Osteoblast (primary cell): ENCODE measurements at regions not wholly inside any gene's neighbourhood (a gene's known extent, or its start where the extent isn't known, plus 50 kb on each side); places are given as distances from the start of the nearest gene placed in this dataset.

Experiments
- DNase-seq: peaks from one replicate; pipeline ENCODE4 v3.0.0; 2011; ENCODE audit warnings: low spot score, mixed read lengths; ENCODE audit not compliant: insufficient read length; ENCODE audit errors: missing footprints
- H2AFZ ChIP-seq: 2 replicates; pipeline ENCODE4 v1.6.0; 2011; ENCODE audit warnings: mild to moderate bottlenecking, low read length
- H3K27ac ChIP-seq: 2 replicates; pipeline ENCODE4 v1.5.1; 2011; ENCODE audit warnings: mild to moderate bottlenecking, low read depth, low read length, moderate library complexity
- H3K27me3 ChIP-seq: 2 replicates; pipeline ENCODE4 v1.6.0; 2012; ENCODE audit warnings: mild to moderate bottlenecking, control low read depth, inconsistent platforms, low read length, moderate library complexity; ENCODE audit not compliant: insufficient read depth
- H3K36me3 ChIP-seq: 2 replicates; pipeline ENCODE4 v1.5.1; 2011; ENCODE audit warnings: mild to moderate bottlenecking, low read length, control low read depth, moderate library complexity; ENCODE audit not compliant: insufficient read depth
- H3K4me1 ChIP-seq: 2 replicates; pipeline ENCODE4 v1.5.1; 2011; ENCODE audit warnings: mild to moderate bottlenecking, low read length, control low read depth, moderate library complexity; ENCODE audit not compliant: insufficient read depth
- H3K4me2 ChIP-seq: 2 replicates; pipeline ENCODE4 v1.6.0; 2011; ENCODE audit warnings: mild to moderate bottlenecking, low read length; ENCODE audit not compliant: insufficient read depth
- H3K4me3 ChIP-seq: fragments of 200-600 bp; sonication (generic); 3 replicates; pipeline ENCODE4 v1.5.1; 2012; ENCODE audit warnings: mild to moderate bottlenecking, low read length, inconsistent platforms; ENCODE audit not compliant: insufficient read depth
- H3K79me2 ChIP-seq: 2 replicates; pipeline ENCODE4 v1.6.0; 2012; ENCODE audit warnings: mild to moderate bottlenecking, low read length, control low read depth, inconsistent platforms; ENCODE audit not compliant: insufficient read depth
- H3K9me3 ChIP-seq: 2 replicates; pipeline ENCODE4 v1.5.1; 2011; ENCODE audit warnings: low read depth, low read length, control low read depth
- H4K20me1 ChIP-seq: 2 replicates; pipeline ENCODE4 v1.6.0; 2012; ENCODE audit warnings: mild to moderate bottlenecking, low read length, control low read depth; ENCODE audit not compliant: insufficient read depth
- CTCF ChIP-seq: IDR thresholded peaks from 2 replicates; pipeline ENCODE4 v1.5.1; 2011; ENCODE audit warnings: mild to moderate bottlenecking, low read depth, low read length, moderate library complexity; ENCODE audit errors: extremely low read depth

- no peaks in the 10 kb centered on the region for H4K20me1 ChIP-seq
- no peaks in the 10 kb centered on the region for H3K79me2 ChIP-seq
- TF ChIP-seq CTCF, result no peak
- no peaks in the 10 kb centered on the region for H3K9me3 ChIP-seq
- H3K4me2 ChIP-seq, result no peak overlapping the region
- H3K4me3 ChIP-seq, result no peak overlapping the region
- peaks cover 11% of the 10 kb centered on the region for H3K4me1 ChIP-seq
- no peak overlapping the region for H2AFZ ChIP-seq
- H3K27me3 ChIP-seq, result no peaks in the 10 kb centered on the region
- H3K27ac ChIP-seq, result no peak overlapping the region
- no peak for DNase-seq
- H3K36me3 ChIP-seq, result no peaks in the 10 kb centered on the region
These were observed 244.2 kb upstream of the RGPD4 start for GRCh38 chr2:107582487-107582886.

GRCh38 chr2:107584577-107584976, 242.1 kb upstream of the RGPD4 start:
- Histone ChIP-seq H3K36me3 (no peaks in the 10 kb centered on the region), H3K27me3 (no peaks in the 10 kb centered on the region), H3K4me2 (no peak overlapping the region), H3K27ac (no peak overlapping the region), H3K4me1 (peaks cover 14% of the 10 kb centered on the region), H3K9me3 (no peaks in the 10 kb centered on the region), H3K79me2 (no peaks in the 10 kb centered on the region), H3K4me3 (no peak overlapping the region), H2AFZ (no peak overlapping the region), H4K20me1 (no peaks in the 10 kb centered on the region)
- DNase-seq, result no peak
- TF ChIP-seq CTCF, result no peak

- DNase-seq, result no peak
- H2AFZ ChIP-seq, result peak overlapping the region; percentile 70
- no peaks in the 10 kb centered on the region for H4K20me1 ChIP-seq
- peaks cover 16% of the 10 kb centered on the region for H3K4me1 ChIP-seq
- no peak for TF ChIP-seq CTCF
- H3K36me3 ChIP-seq, result no peaks in the 10 kb centered on the region
- H3K79me2 ChIP-seq, result no peaks in the 10 kb centered on the region
- no peak overlapping the region for H3K4me3 ChIP-seq
- H3K27me3 ChIP-seq, result no peaks in the 10 kb centered on the region
- peak overlapping the region; percentile 10 for H3K4me2 ChIP-seq
- no peak overlapping the region for H3K27ac ChIP-seq
- no peaks in the 10 kb centered on the region for H3K9me3 ChIP-seq
These were observed 240.8 kb upstream of the RGPD4 start for GRCh38 chr2:107585851-107586250.

- no peak overlapping the region for H2AFZ ChIP-seq
- no peaks in the 10 kb centered on the region for H4K20me1 ChIP-seq
- no peaks in the 10 kb centered on the region for H3K79me2 ChIP-seq
- DNase-seq, result no peak
- TF ChIP-seq CTCF, result no peak
- no peaks in the 10 kb centered on the region for H3K27me3 ChIP-seq
- no peaks in the 10 kb centered on the region for H3K36me3 ChIP-seq
- no peak overlapping the region for H3K4me3 ChIP-seq
- H3K27ac ChIP-seq, result no peak overlapping the region
- no peak overlapping the region for H3K4me2 ChIP-seq
- no peaks in the 10 kb centered on the region for H3K9me3 ChIP-seq
- H3K4me1 ChIP-seq, result peaks cover 33% of the 10 kb centered on the region
These were observed 238.5 kb upstream of the RGPD4 start for GRCh38 chr2:107588181-107588580.
